K562 (cell line): ENCODE measurements at regions not wholly inside any gene's neighbourhood (a gene's known extent, or its start where the extent isn't known, plus 50 kb on each side); places are given as distances from the start of the nearest gene placed in this dataset.

Experiments used
- CREB1 ChIP-seq, 2 experiments: sonication (generic) in 1 of 2; formaldehyde crosslinking in 1 of 2; IDR thresholded peaks; 2 replicates each; pipeline versions ENCODE4 v1.6.1 to v1.8.0; 2012 to 2022; ENCODE audit warnings: inconsistent platforms in 1 of 2, mild to moderate bottlenecking in 1 of 2, missing genetic modification reagents in 1 of 2, moderate library complexity in 1 of 2
- CTCF ChIP-seq, 3 experiments: IDR thresholded peaks in 2 of 3; conservative IDR thresholded peaks in 1 of 3; 2 replicates each; pipeline ENCODE4 v1.5.1; 2011 to 2012; ENCODE audit warnings: low read length in 3 of 3, mild to moderate bottlenecking in 3 of 3, control low read depth in 2 of 3, improper control_type of control experiment in 1 of 3, inconsistent platforms in 1 of 3, low read depth in 1 of 3, mixed read lengths in 1 of 3, moderate library complexity in 1 of 3; ENCODE audit not compliant: insufficient read depth in 2 of 3
- E2F6 ChIP-seq, 2 experiments: IDR thresholded peaks; 2 replicates each; pipeline ENCODE4 v1.6.1; 2011; ENCODE audit warnings: borderline replicate concordance in 1 of 2, control low read depth in 1 of 2, low read depth in 1 of 2, low read length in 1 of 2, mild to moderate bottlenecking in 1 of 2, mixed read lengths in 1 of 2, moderate library complexity in 1 of 2; ENCODE audit not compliant: insufficient read depth in 1 of 2, insufficient read length in 1 of 2, poor library complexity in 1 of 2, severe bottlenecking in 1 of 2; ENCODE audit errors: extremely low read depth in 1 of 2
- EZH2 ChIP-seq: IDR thresholded peaks from 2 replicates; pipeline ENCODE4 v1.6.1; 2012; ENCODE audit warnings: low read depth, mild to moderate bottlenecking, inconsistent platforms, low read length, borderline replicate concordance
- FOXM1 ChIP-seq, 2 experiments: fragments of 450-650 bp in 1 of 2; sonication (generic) in 1 of 2; formaldehyde crosslinking in 1 of 2; IDR thresholded peaks; 2 replicates each; pipeline versions ENCODE4 v1.6.1 to v1.9.0; 2017 to 2022; ENCODE audit warnings: low read depth in 2 of 2, mild to moderate bottlenecking in 2 of 2, missing genetic modification reagents in 1 of 2, moderate library complexity in 1 of 2
- KDM4B ChIP-seq, 2 experiments: fragments of 450-650 bp in 1 of 2; sonication (generic) in 1 of 2; IDR thresholded peaks; 2 replicates each; pipeline ENCODE4 v1.6.1; 2016 to 2017; ENCODE audit warnings: borderline replicate concordance in 2 of 2, antibody characterized with exemption in 1 of 2, low read depth in 1 of 2, mild to moderate bottlenecking in 1 of 2
- KLF6 ChIP-seq: fragments of 250-450 bp; sonication (Bioruptor Pico); IDR thresholded peaks from 2 replicates; pipeline ENCODE4 v1.4.0; 2020; ENCODE audit warnings: mild to moderate bottlenecking, moderate library complexity, borderline replicate concordance
- MGA ChIP-seq: fragments of 450-650 bp; IDR thresholded peaks from 2 replicates; pipeline ENCODE4 v1.6.1; 2016; ENCODE audit warnings: mild to moderate bottlenecking, moderate library complexity
- THAP7 ChIP-seq: fragments of 250-450 bp; sonication (Bioruptor Pico); IDR thresholded peaks from 2 replicates; pipeline ENCODE4 v1.5.0; 2021
- ZNF24 ChIP-seq: fragments of 450-650 bp; IDR thresholded peaks from 2 replicates; pipeline ENCODE4 v1.6.1; 2016
- ZNF76 ChIP-seq: fragments of 250-450 bp; sonication (Bioruptor Pico); IDR thresholded peaks from 2 replicates; pipeline ENCODE4 v1.4.0; 2020; ENCODE audit warnings: mild to moderate bottlenecking, moderate library complexity, borderline replicate concordance

- TF ChIP-seq FOXM1 (IDR thresholded peaks at IDR 0.05; ENCODE audit: low read depth), result no peak
- TF ChIP-seq FOXM1 (CRISPR knock-in tag; IDR thresholded peaks at IDR 0.05; ENCODE audit: low read depth), result no peak
- no peak for TF ChIP-seq MGA
- TF ChIP-seq EZH2, result no peak
- TF ChIP-seq CTCF (IDR thresholded peaks at IDR 0.05 in 2 of 3, conservative IDR thresholded peaks at IDR 0.05 in 1 of 3; ENCODE audit: insufficient read depth in 2 of 3, low read depth in 1 of 3, low read length in 3 of 3), result no peak
- no peak for TF ChIP-seq ZNF76 (CRISPR knock-in tag)
- no peak for TF ChIP-seq THAP7 (CRISPR knock-in tag)
- TF ChIP-seq E2F6 (IDR thresholded peaks at IDR 0.05; ENCODE audit: borderline replicate concordance in 1 of 2, extremely low read depth in 1 of 2, insufficient read depth in 1 of 2, insufficient read length in 1 of 2, low read depth in 1 of 2, low read length in 1 of 2, poor library complexity in 1 of 2, severe bottlenecking in 1 of 2), result no peak
- TF ChIP-seq CREB1 (IDR thresholded peaks at IDR 0.05), result no peak
- TF ChIP-seq CREB1 (CRISPR knock-in tag; IDR thresholded peaks at IDR 0.05), result no peak
- TF ChIP-seq ZNF24, result no peak
- TF ChIP-seq KLF6 (CRISPR knock-in tag), result no peak
- TF ChIP-seq KDM4B (IDR thresholded peaks at IDR 0.05; ENCODE audit: borderline replicate concordance in 2 of 2, low read depth in 1 of 2), result no peak
These were observed 209.5 kb downstream of the KLF5 start for GRCh38 chr13:73268306-73268705.
